Mammary epithelial cell (primary cell): ENCODE measurements at regions not wholly inside any gene's neighbourhood (a gene's known extent, or its start where the extent isn't known, plus 50 kb on each side); places are given as distances from the start of the nearest gene placed in this dataset.

Experiments used
- CTCF ChIP-seq, 2 donors: IDR thresholded peaks in 1 of 2; conservative IDR thresholded peaks in 1 of 2; 2 replicates each; pipeline ENCODE4 v1.5.1; 2011 to 2012; ENCODE audit warnings: inconsistent platforms in 2 of 2, low read length in 2 of 2, mild to moderate bottlenecking in 2 of 2, control low read depth in 1 of 2, low read depth in 1 of 2; ENCODE audit not compliant: insufficient read depth in 1 of 2; ENCODE audit errors: extremely low read depth in 1 of 2
- EZH2 ChIP-seq: IDR thresholded peaks from 2 replicates; pipeline ENCODE4 v1.6.1; 2012; ENCODE audit warnings: low read length, inconsistent platforms, borderline replicate concordance

GRCh38 chr6:142567461-142567860 lies 265.7 kb downstream of the ADGRG6 start:
- TF ChIP-seq CTCF (conservative IDR thresholded peaks at IDR 0.05 in 1 of 2, IDR thresholded peaks at IDR 0.05 in 1 of 2; ENCODE audit: extremely low read depth in 1 of 2, insufficient read depth in 1 of 2, low read depth in 1 of 2, low read length in 2 of 2) (no peak), EZH2 (no peak)
